ENCODE measurements at regions not wholly inside any gene's neighbourhood (a gene's known extent, or its start where the extent isn't known, plus 50 kb on each side); places are given as distances from the start of the nearest gene placed in this dataset.

- Mint-ChIP-seq H3K36me3 (no peaks in the 10 kb centered on the region), H3K27me3 (peaks cover 2% of the 10 kb centered on the region), H3K4me1 (no peaks in the 10 kb centered on the region), H3K4me3 (no peak overlapping the region), H3K9me3 (no peaks in the 10 kb centered on the region), H3K27ac (no peak overlapping the region)
- no peak for ATAC-seq
These were observed 1024.9 kb downstream of the TUSC7 start for GRCh38 chr3:117734496-117734895.

- no peak for ATAC-seq
- H3K9me3 Mint-ChIP-seq, result no peaks in the 10 kb centered on the region
- H3K4me1 Mint-ChIP-seq, result no peaks in the 10 kb centered on the region
- H3K27ac Mint-ChIP-seq, result no peak overlapping the region
- no peaks in the 10 kb centered on the region for H3K36me3 Mint-ChIP-seq
- peaks cover 12% of the 10 kb centered on the region for H3K27me3 Mint-ChIP-seq
- H3K4me3 Mint-ChIP-seq, result no peak overlapping the region
These were observed 1026.0 kb downstream of the TUSC7 start for GRCh38 chr3:117735481-117736101.

GRCh38 chr3:117736846-117737245, 1027.3 kb downstream of the TUSC7 start:
- peaks cover 12% of the 10 kb centered on the region for H3K27me3 Mint-ChIP-seq
- H3K4me3 Mint-ChIP-seq, result no peak overlapping the region
- no peaks in the 10 kb centered on the region for H3K9me3 Mint-ChIP-seq
- no peak overlapping the region for H3K27ac Mint-ChIP-seq
- H3K36me3 Mint-ChIP-seq, result no peaks in the 10 kb centered on the region
- no peaks in the 10 kb centered on the region for H3K4me1 Mint-ChIP-seq
- no peak for ATAC-seq

GRCh38 chr3:117743993-117744392, 1034.4 kb downstream of the TUSC7 start:
- Mint-ChIP-seq H3K27me3 (peaks cover 12% of the 10 kb centered on the region), H3K4me1 (no peaks in the 10 kb centered on the region), H3K36me3 (no peaks in the 10 kb centered on the region), H3K4me3 (no peak overlapping the region), H3K9me3 (peaks cover 3% of the 10 kb centered on the region), H3K27ac (no peak overlapping the region)
- no peak for ATAC-seq

- no peak for ATAC-seq
- Mint-ChIP-seq H3K36me3 (no peaks in the 10 kb centered on the region), H3K9me3 (peaks cover 3% of the 10 kb centered on the region), H3K27ac (no peak overlapping the region), H3K4me1 (no peaks in the 10 kb centered on the region), H3K27me3 (peaks cover 5% of the 10 kb centered on the region), H3K4me3 (no peak overlapping the region)
These were observed 1035.4 kb downstream of the TUSC7 start for GRCh38 chr3:117744935-117745334.

GRCh38 chr3:117745516-117745915, 1035.9 kb downstream of the TUSC7 start:
- ATAC-seq, result no peak
- H3K27me3 Mint-ChIP-seq, result no peaks in the 10 kb centered on the region
- peaks cover 3% of the 10 kb centered on the region for H3K9me3 Mint-ChIP-seq
- H3K4me3 Mint-ChIP-seq, result no peak overlapping the region
- no peaks in the 10 kb centered on the region for H3K4me1 Mint-ChIP-seq
- no peak overlapping the region for H3K27ac Mint-ChIP-seq
- H3K36me3 Mint-ChIP-seq, result no peaks in the 10 kb centered on the region

- no peak overlapping the region for H3K4me3 Mint-ChIP-seq
- H3K36me3 Mint-ChIP-seq, result no peaks in the 10 kb centered on the region
- no peaks in the 10 kb centered on the region for H3K27me3 Mint-ChIP-seq
- no peaks in the 10 kb centered on the region for H3K4me1 Mint-ChIP-seq
- H3K9me3 Mint-ChIP-seq, result peaks cover 3% of the 10 kb centered on the region
- H3K27ac Mint-ChIP-seq, result no peak overlapping the region
- no peak for ATAC-seq
These were observed 1036.5 kb downstream of the TUSC7 start for GRCh38 chr3:117746066-117746465.

- H3K4me1 Mint-ChIP-seq, result no peaks in the 10 kb centered on the region
- ATAC-seq, result no peak
- no peaks in the 10 kb centered on the region for H3K27me3 Mint-ChIP-seq
- H3K36me3 Mint-ChIP-seq, result no peaks in the 10 kb centered on the region
- H3K4me3 Mint-ChIP-seq, result no peak overlapping the region
- H3K9me3 Mint-ChIP-seq, result peaks cover 3% of the 10 kb centered on the region
- H3K27ac Mint-ChIP-seq, result no peak overlapping the region
These were observed 1038.6 kb downstream of the TUSC7 start for GRCh38 chr3:117748131-117748530.

- Mint-ChIP-seq H3K4me3 (no peak overlapping the region), H3K27ac (no peak overlapping the region), H3K36me3 (no peaks in the 10 kb centered on the region)
These were observed 1041.2 kb downstream of the TUSC7 start for GRCh38 chr3:117750674-117751269.

GRCh38 chr3:117751651-117752050, 1042.1 kb downstream of the TUSC7 start:
- Mint-ChIP-seq H3K4me1 (no peaks in the 10 kb centered on the region), H3K4me3 (no peak overlapping the region), H3K9me3 (peaks cover 6% of the 10 kb centered on the region), H3K36me3 (no peaks in the 10 kb centered on the region), H3K27me3 (no peaks in the 10 kb centered on the region), H3K27ac (no peak overlapping the region)
- ATAC-seq, result no peak

More at GRCh38 chr3:117750674-117751269, 1041.2 kb downstream of the TUSC7 start:
- ATAC-seq, result no peak
- H3K4me1 Mint-ChIP-seq, result no peaks in the 10 kb centered on the region
- H3K27me3 Mint-ChIP-seq, result no peaks in the 10 kb centered on the region
- peaks cover 6% of the 10 kb centered on the region for H3K9me3 Mint-ChIP-seq

- no peak for ATAC-seq
- H3K36me3 Mint-ChIP-seq, result no peaks in the 10 kb centered on the region
- H3K4me1 Mint-ChIP-seq, result no peaks in the 10 kb centered on the region
- peaks cover 9% of the 10 kb centered on the region for H3K9me3 Mint-ChIP-seq
- H3K27ac Mint-ChIP-seq, result no peak overlapping the region
- no peaks in the 10 kb centered on the region for H3K27me3 Mint-ChIP-seq
- no peak overlapping the region for H3K4me3 Mint-ChIP-seq
These were observed 1043.6 kb downstream of the TUSC7 start for GRCh38 chr3:117752984-117753717.

GRCh38 chr3:117754058-117754457, 1044.5 kb downstream of the TUSC7 start:
- Mint-ChIP-seq H3K9me3 (peaks cover 6% of the 10 kb centered on the region), H3K36me3 (no peaks in the 10 kb centered on the region), H3K27me3 (no peaks in the 10 kb centered on the region), H3K27ac (no peak overlapping the region), H3K4me1 (no peaks in the 10 kb centered on the region), H3K4me3 (no peak overlapping the region)
- no peak for ATAC-seq

GRCh38 chr3:117754841-117755240, 1045.3 kb downstream of the TUSC7 start:
- Mint-ChIP-seq H3K27me3 (no peaks in the 10 kb centered on the region), H3K4me3 (no peak overlapping the region), H3K9me3 (peaks cover 6% of the 10 kb centered on the region), H3K27ac (no peak overlapping the region), H3K4me1 (no peaks in the 10 kb centered on the region), H3K36me3 (no peaks in the 10 kb centered on the region)
- no peak for ATAC-seq

- no peaks in the 10 kb centered on the region for H3K27me3 Mint-ChIP-seq
- H3K4me3 Mint-ChIP-seq, result no peak overlapping the region
- no peak for ATAC-seq
- H3K4me1 Mint-ChIP-seq, result no peaks in the 10 kb centered on the region
- no peak overlapping the region for H3K27ac Mint-ChIP-seq
- H3K36me3 Mint-ChIP-seq, result no peaks in the 10 kb centered on the region
- peaks cover 6% of the 10 kb centered on the region for H3K9me3 Mint-ChIP-seq
These were observed 1047.0 kb downstream of the TUSC7 start for GRCh38 chr3:117756563-117756962.

GRCh38 chr3:117761703-117762620, 1052.4 kb downstream of the TUSC7 start:
- Mint-ChIP-seq H3K36me3 (no peaks in the 10 kb centered on the region), H3K4me3 (no peak overlapping the region), H3K27ac (no peak overlapping the region), H3K27me3 (peaks cover 9% of the 10 kb centered on the region), H3K4me1 (no peaks in the 10 kb centered on the region), H3K9me3 (peaks cover 3% of the 10 kb centered on the region)
- no peak for ATAC-seq
